HCT116 (cell line): ENCODE measurements at regions not wholly inside any gene's neighbourhood (a gene's known extent, or its start where the extent isn't known, plus 50 kb on each side); places are given as distances from the start of the nearest gene placed in this dataset.

ENCODE experiments used
- ATAC-seq: fragments of 200-7000 bp; cut with Tn5 transposase; 2 replicates; pipeline ENCODE4 v1.9.1; 2020; ENCODE audit warnings: mild to moderate bottlenecking, moderate library complexity
- BruUV-seq: library from RNA; stranded (reverse); fragments of 400-500 nt; replicated peaks from 2 replicates; lab custom pipeline; 2021; lab: Mats Ljungman, UMichigan
- CTCF ChIA-PET: fragments of 300-600 bp; sonication (Branson Sonifier 250); formaldehyde crosslinking; loops from one replicate; lab custom pipeline; 2021; ENCODE audit warnings: antibody characterized with exemption; lab: Charles Lee
- POLR2A ChIA-PET: fragments of 300-600, 350-600 bp; sonication (Branson Sonifier 250); formaldehyde crosslinking; loops from one replicate; lab custom pipeline; 2021; ENCODE audit warnings: antibody characterized with exemption; lab: Charles Lee
- RAD21 ChIA-PET, 2 experiments: fragments of 300-600 bp; sonication (Branson Sonifier 250); formaldehyde crosslinking; loops; one replicate each; lab custom pipeline; 2023; ENCODE audit warnings: low total read pairs in 2 of 2; ENCODE audit not compliant: uncharacterized antibody in 2 of 2, unreplicated experiment in 2 of 2, low non-redundant PET in 1 of 2; lab: Charles Lee
- DNase-seq: peaks from one replicate; pipeline ENCODE4 v3.0.0-alpha.2; 2010; ENCODE audit warnings: low read depth, low spot score
- H2AFZ ChIP-seq: fragments of 200-600 bp; shearing (Covaris generic), sonication (generic); 2 replicates; pipeline ENCODE4 v1.6.1; 2017; ENCODE audit warnings: low read depth, mixed run types, mixed read lengths, antibody characterized with exemption, low read length; ENCODE audit not compliant: poor library complexity, severe bottlenecking
- H3K27ac ChIP-seq: 2 replicates; pipeline ENCODE4 v1.5.1; 2012; ENCODE audit warnings: low read depth, low read length
- H3K27me3 ChIP-seq: fragments of 200-600 bp; sonication (generic); 2 replicates; pipeline ENCODE4 v1.6.1; 2016; ENCODE audit warnings: mixed run types, low read length, mixed read lengths; ENCODE audit not compliant: insufficient read depth
- H3K36me3 ChIP-seq, 2 experiments: fragments of 200-500 bp in 1 of 2; fragments of 200-600 bp in 1 of 2; sonication (Bioruptor generic) in 1 of 2; sonication (generic) in 1 of 2; 2 replicates each; pipeline versions ENCODE4 v1.5.1 to v1.6.1; 2014 to 2016; ENCODE audit warnings: low read length in 2 of 2, inconsistent platforms in 1 of 2, mixed read lengths in 1 of 2, mixed run types in 1 of 2; ENCODE audit not compliant: insufficient read depth in 2 of 2, control insufficient read depth in 1 of 2
- H3K4me1 ChIP-seq, 2 experiments: fragments of 200-600 bp in 1 of 2; sonication (generic) in 1 of 2; 2 replicates each; pipeline versions ENCODE4 v1.5.1 to v1.6.1; 2012 to 2017; ENCODE audit warnings: low read length in 2 of 2, inconsistent platforms in 1 of 2, mild to moderate bottlenecking in 1 of 2, mixed read lengths in 1 of 2, mixed run types in 1 of 2, moderate library complexity in 1 of 2; ENCODE audit not compliant: insufficient read depth in 2 of 2, control insufficient read depth in 1 of 2
- H3K4me2 ChIP-seq: fragments of 200-600 bp; sonication (generic); 2 replicates; pipeline ENCODE4 v1.6.1; 2017; ENCODE audit warnings: mixed run types, low read length, mixed read lengths
- H3K4me3 ChIP-seq, 2 experiments: fragments of 200-600 bp in 1 of 2; sonication (generic) in 1 of 2; replicated peaks in 1 of 2; 2 replicates each; pipeline ENCODE4 v1.5.1; 2011 to 2016; ENCODE audit warnings: low read length in 2 of 2, control low read depth in 1 of 2, low read depth in 1 of 2, mild to moderate bottlenecking in 1 of 2, mixed read lengths in 1 of 2, mixed run types in 1 of 2
- H3K79me2 ChIP-seq: fragments of 200-600 bp; sonication (generic); 2 replicates; pipeline ENCODE4 v1.6.1; 2017; ENCODE audit warnings: mild to moderate bottlenecking, mixed run types, low read length, moderate library complexity, mixed read lengths; ENCODE audit not compliant: insufficient read depth
- H3K9ac ChIP-seq: fragments of 200-600 bp; sonication (generic); 2 replicates; pipeline ENCODE4 v1.6.1; 2016; ENCODE audit warnings: low read length, mixed read lengths
- H3K9me2 ChIP-seq: fragments of 200-600 bp; sonication (generic), shearing (Covaris generic); 2 replicates; pipeline ENCODE4 v1.6.1; 2017; ENCODE audit warnings: mixed run types, mild to moderate bottlenecking, moderate library complexity; ENCODE audit not compliant: insufficient read depth
- H3K9me3 ChIP-seq, 2 experiments: fragments of 200-500 bp in 1 of 2; fragments of 200-600 bp in 1 of 2; sonication (Bioruptor generic) in 1 of 2; sonication (generic) in 1 of 2; 2 replicates each; pipeline ENCODE4 v1.6.1; 2014 to 2017; ENCODE audit warnings: low read length in 2 of 2, mixed read lengths in 2 of 2, inconsistent platforms in 1 of 2, low read depth in 1 of 2, mild to moderate bottlenecking in 1 of 2, mixed run types in 1 of 2, moderate library complexity in 1 of 2; ENCODE audit not compliant: control insufficient read depth in 1 of 2, insufficient read depth in 1 of 2
- H4K20me1 ChIP-seq: fragments of 200-600 bp; sonication (generic), shearing (Covaris generic); 2 replicates; pipeline ENCODE4 v1.6.1; 2017; ENCODE audit warnings: mixed run types, mild to moderate bottlenecking, moderate library complexity; ENCODE audit not compliant: insufficient read depth
- ATF3 ChIP-seq: IDR thresholded peaks from 2 replicates; pipeline ENCODE4 v1.6.1; 2012
- CBX3 ChIP-seq: IDR thresholded peaks from 2 replicates; pipeline ENCODE4 v1.6.1; 2012; ENCODE audit warnings: low read depth
- FOSL1 ChIP-seq: IDR thresholded peaks from 2 replicates; pipeline ENCODE4 v1.6.1; 2012; ENCODE audit warnings: low read depth
- MAX ChIP-seq: IDR thresholded peaks from 2 replicates; pipeline ENCODE4 v1.6.1; 2012
- POLR2A ChIP-seq: IDR thresholded peaks from 2 replicates; pipeline ENCODE4 v1.7.0; 2011; ENCODE audit warnings: borderline replicate concordance; ENCODE audit not compliant: insufficient read depth, insufficient read length; ENCODE audit errors: extremely low read depth
- RAD21 ChIP-seq: IDR thresholded peaks from 2 replicates; pipeline ENCODE4 v1.6.1; 2012; ENCODE audit warnings: low read depth, mild to moderate bottlenecking
- SIN3A ChIP-seq: IDR thresholded peaks from 2 replicates; pipeline ENCODE4 v1.6.1; 2012; ENCODE audit warnings: low read depth
- YY1 ChIP-seq: IDR thresholded peaks from 2 replicates; pipeline ENCODE4 v1.6.1; 2011; ENCODE audit warnings: low read length, low read depth, moderate library complexity, mild to moderate bottlenecking; ENCODE audit not compliant: insufficient replicate concordance; ENCODE audit errors: extremely low read depth
- ZFX ChIP-seq: fragments of 450-650 bp; IDR thresholded peaks from 2 replicates; pipeline ENCODE4 v1.6.1; 2017
- ZNF274 ChIP-seq: fragments of 200-500 bp; sonication (Bioruptor generic); IDR thresholded peaks from 2 replicates; pipeline ENCODE4 v1.6.1; 2014; ENCODE audit warnings: mild to moderate bottlenecking, low read depth, low read length, inconsistent platforms
- intact Hi-C: fragments of 100-400 bp; cut with micrococcal nuclease; formaldehyde crosslinking; loops from 2 replicates; pipeline ENCODE4 v1.10.0; 2022
- TF ChIP-seq, protein P1 (sequence below): IDR thresholded peaks from 2 replicates; pipeline ENCODE4 v1.6.1; 2011; ENCODE audit warnings: mild to moderate bottlenecking, low read length, moderate library complexity; ENCODE audit not compliant: insufficient replicate concordance; ENCODE audit errors: extremely low read depth
- TF ChIP-seq, protein P2 (sequence below): IDR thresholded peaks from 2 replicates; pipeline ENCODE4 v1.6.1; 2012; ENCODE audit warnings: low read depth

- TF ChIP-seq SIN3A (no peak), CBX3 (peak; percentile 75; the same call in 1 of the 2 replicates), ZFX (no peak), POLR2A (no peak)
Observed at GRCh38 chr2:217510771-217511291, 492.0 kb downstream of the TNS1 start (continued).

- no peak for DNase-seq
- no peak overlapping the region for H3K4me2 ChIP-seq
- H3K9ac ChIP-seq, result no peak overlapping the region
- H3K4me1 ChIP-seq, result no peaks in the 10 kb centered on the region
- no peak for ATAC-seq
- H3K27me3 ChIP-seq, result peaks cover 51% of the 10 kb centered on the region
- H4K20me1 ChIP-seq, result no peaks in the 10 kb centered on the region
- BruUV-seq, result no TSS peak
- H3K27ac ChIP-seq, result no peak overlapping the region
- POLR2A ChIA-PET, result no interaction called here
- no peaks in the 10 kb centered on the region for H3K9me3 ChIP-seq
- CTCF ChIA-PET, result no interaction called here
- no peaks in the 10 kb centered on the region for H3K79me2 ChIP-seq
- intact Hi-C loops, result no loop called here
- no peaks in the 10 kb centered on the region for H3K9me2 ChIP-seq
- TF ChIP-seq RAD21, result no peak
- TF ChIP-seq MAX, result no peak
- TF ChIP-seq FOSL1, result no peak
- no peak for TF ChIP-seq ATF3
- TF ChIP-seq ZNF274, result no peak
- TF ChIP-seq, protein P1, sequence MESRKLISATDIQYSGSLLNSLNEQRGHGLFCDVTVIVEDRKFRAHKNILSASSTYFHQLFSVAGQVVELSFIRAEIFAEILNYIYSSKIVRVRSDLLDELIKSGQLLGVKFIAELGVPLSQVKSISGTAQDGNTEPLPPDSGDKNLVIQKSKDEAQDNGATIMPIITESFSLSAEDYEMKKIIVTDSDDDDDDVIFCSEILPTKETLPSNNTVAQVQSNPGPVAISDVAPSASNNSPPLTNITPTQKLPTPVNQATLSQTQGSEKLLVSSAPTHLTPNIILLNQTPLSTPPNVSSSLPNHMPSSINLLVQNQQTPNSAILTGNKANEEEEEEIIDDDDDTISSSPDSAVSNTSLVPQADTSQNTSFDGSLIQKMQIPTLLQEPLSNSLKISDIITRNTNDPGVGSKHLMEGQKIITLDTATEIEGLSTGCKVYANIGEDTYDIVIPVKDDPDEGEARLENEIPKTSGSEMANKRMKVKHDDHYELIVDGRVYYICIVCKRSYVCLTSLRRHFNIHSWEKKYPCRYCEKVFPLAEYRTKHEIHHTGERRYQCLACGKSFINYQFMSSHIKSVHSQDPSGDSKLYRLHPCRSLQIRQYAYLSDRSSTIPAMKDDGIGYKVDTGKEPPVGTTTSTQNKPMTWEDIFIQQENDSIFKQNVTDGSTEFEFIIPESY, result no peak
- TF ChIP-seq, protein P2, sequence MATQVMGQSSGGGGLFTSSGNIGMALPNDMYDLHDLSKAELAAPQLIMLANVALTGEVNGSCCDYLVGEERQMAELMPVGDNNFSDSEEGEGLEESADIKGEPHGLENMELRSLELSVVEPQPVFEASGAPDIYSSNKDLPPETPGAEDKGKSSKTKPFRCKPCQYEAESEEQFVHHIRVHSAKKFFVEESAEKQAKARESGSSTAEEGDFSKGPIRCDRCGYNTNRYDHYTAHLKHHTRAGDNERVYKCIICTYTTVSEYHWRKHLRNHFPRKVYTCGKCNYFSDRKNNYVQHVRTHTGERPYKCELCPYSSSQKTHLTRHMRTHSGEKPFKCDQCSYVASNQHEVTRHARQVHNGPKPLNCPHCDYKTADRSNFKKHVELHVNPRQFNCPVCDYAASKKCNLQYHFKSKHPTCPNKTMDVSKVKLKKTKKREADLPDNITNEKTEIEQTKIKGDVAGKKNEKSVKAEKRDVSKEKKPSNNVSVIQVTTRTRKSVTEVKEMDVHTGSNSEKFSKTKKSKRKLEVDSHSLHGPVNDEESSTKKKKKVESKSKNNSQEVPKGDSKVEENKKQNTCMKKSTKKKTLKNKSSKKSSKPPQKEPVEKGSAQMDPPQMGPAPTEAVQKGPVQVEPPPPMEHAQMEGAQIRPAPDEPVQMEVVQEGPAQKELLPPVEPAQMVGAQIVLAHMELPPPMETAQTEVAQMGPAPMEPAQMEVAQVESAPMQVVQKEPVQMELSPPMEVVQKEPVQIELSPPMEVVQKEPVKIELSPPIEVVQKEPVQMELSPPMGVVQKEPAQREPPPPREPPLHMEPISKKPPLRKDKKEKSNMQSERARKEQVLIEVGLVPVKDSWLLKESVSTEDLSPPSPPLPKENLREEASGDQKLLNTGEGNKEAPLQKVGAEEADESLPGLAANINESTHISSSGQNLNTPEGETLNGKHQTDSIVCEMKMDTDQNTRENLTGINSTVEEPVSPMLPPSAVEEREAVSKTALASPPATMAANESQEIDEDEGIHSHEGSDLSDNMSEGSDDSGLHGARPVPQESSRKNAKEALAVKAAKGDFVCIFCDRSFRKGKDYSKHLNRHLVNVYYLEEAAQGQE, result no peak
- no peak for TF ChIP-seq YY1
- H3K36me3 ChIP-seq, result no peaks in the 10 kb centered on the region
- no peak overlapping the region for H2AFZ ChIP-seq
- RAD21 ChIA-PET, result no interaction called here
- H3K4me3 ChIP-seq, result no peak overlapping the region
Observed at GRCh38 chr2:217505303-217505702, 497.5 kb downstream of the TNS1 start.
